GM23338 (cell line): ENCODE measurements at regions not wholly inside any gene's neighbourhood (a gene's known extent, or its start where the extent isn't known, plus 50 kb on each side); places are given as distances from the start of the nearest gene placed in this dataset.

Experiments
- ATAC-seq: fragments of 200-7000 bp; cut with Tn5 transposase; 3 replicates; pipeline ENCODE4 v1.9.1; 2020
- DNase-seq: peaks from one replicate; pipeline ENCODE4 v3.0.0-alpha.2; 2015; ENCODE audit warnings: low spot score
- H2AFZ ChIP-seq: fragments of 200-600 bp; sonication (generic); 2 replicates; pipeline ENCODE4 v1.8.0; 2016; ENCODE audit warnings: antibody characterized with exemption, mild to moderate bottlenecking, moderate library complexity
- H3F3A ChIP-seq: fragments of 200-600 bp; sonication (generic); replicated peaks from 2 replicates; pipeline ENCODE4 v1.8.0; 2017; ENCODE audit warnings: antibody characterized with exemption, mixed run types, low read depth
- H3K27ac ChIP-seq: fragments of 200-600 bp; sonication (generic); 2 replicates; pipeline ENCODE4 v1.6.1; 2016; ENCODE audit warnings: low read depth
- H3K27me3 ChIP-seq: fragments of 200-600 bp; sonication (generic); 2 replicates; pipeline ENCODE4 v1.8.0; 2016; ENCODE audit warnings: mild to moderate bottlenecking, mixed run types, moderate library complexity; ENCODE audit not compliant: insufficient read depth
- H3K36me3 ChIP-seq: fragments of 200-600 bp; sonication (generic); 2 replicates; pipeline ENCODE4 v1.8.0; 2016; ENCODE audit warnings: mild to moderate bottlenecking; ENCODE audit not compliant: insufficient read depth
- H3K4me1 ChIP-seq: fragments of 200-600 bp; sonication (generic); 2 replicates; pipeline ENCODE4 v1.8.0; 2016; ENCODE audit warnings: mild to moderate bottlenecking, moderate library complexity; ENCODE audit not compliant: insufficient read depth
- H3K4me2 ChIP-seq: fragments of 200-600 bp; sonication (generic); 2 replicates; pipeline ENCODE4 v1.7.1; 2017; ENCODE audit warnings: mixed run types
- H3K4me3 ChIP-seq: fragments of 200-600 bp; sonication (generic); 2 replicates; pipeline ENCODE4 v1.6.1; 2016; ENCODE audit warnings: mixed run types
- H3K79me2 ChIP-seq: fragments of 200-600 bp; sonication (generic); replicated peaks from 2 replicates; pipeline ENCODE4 v1.8.0; 2017; ENCODE audit warnings: mild to moderate bottlenecking; ENCODE audit not compliant: insufficient read depth
- H3K9me2 ChIP-seq: fragments of 200-600 bp; sonication (generic); 2 replicates; pipeline ENCODE4 v1.8.0; 2017; ENCODE audit not compliant: insufficient read depth
- H4K20me1 ChIP-seq: fragments of 200-600 bp; sonication (generic); replicated peaks from 2 replicates; pipeline ENCODE4 v1.8.0; 2017; ENCODE audit warnings: mild to moderate bottlenecking; ENCODE audit not compliant: insufficient read depth
- H3K27ac Mint-ChIP-seq: 2 replicates; pipeline ENCODE4 v1.8.0; 2020; ENCODE audit warnings: inconsistent platforms, mild to moderate bottlenecking, moderate library complexity, mixed read lengths
- H3K27me3 Mint-ChIP-seq: 3 replicates; pipeline ENCODE4 v1.8.0; 2022; ENCODE audit warnings: low read depth, mild to moderate bottlenecking, moderate library complexity, mixed read lengths, inconsistent platforms; ENCODE audit not compliant: insufficient read depth, poor library complexity
- H3K36me3 Mint-ChIP-seq: 3 replicates; pipeline ENCODE4 v1.8.0; 2021; ENCODE audit warnings: low read depth, mild to moderate bottlenecking, inconsistent platforms, moderate library complexity, mixed read lengths
- H3K4me1 Mint-ChIP-seq: 3 replicates; pipeline ENCODE4 v1.8.0; 2020; ENCODE audit warnings: mild to moderate bottlenecking, inconsistent platforms, mixed read lengths
- H3K4me3 Mint-ChIP-seq: 3 replicates; pipeline ENCODE4 v1.8.0; 2021; ENCODE audit warnings: moderate library complexity, mild to moderate bottlenecking, inconsistent platforms, mixed read lengths
- H3K9me3 Mint-ChIP-seq: 3 replicates; pipeline ENCODE4 v1.8.0; 2020; ENCODE audit warnings: moderate library complexity, mild to moderate bottlenecking, inconsistent platforms, mixed read lengths
- EZH2 ChIP-seq: fragments of 200-600 bp; sonication (generic); IDR thresholded peaks from one replicate; pipeline ENCODE4 v1.8.0; 2017; ENCODE audit warnings: antibody characterized with exemption, mild to moderate bottlenecking, low read depth; ENCODE audit not compliant: unreplicated experiment
- EZH2phosphoT487 ChIP-seq: fragments of 200-600 bp; sonication (generic); IDR thresholded peaks from one replicate; pipeline ENCODE4 v1.8.1; 2018; ENCODE audit warnings: antibody characterized with exemption; ENCODE audit not compliant: unreplicated experiment
- NANOG ChIP-seq: IDR thresholded peaks from 2 replicates; pipeline ENCODE4 v1.6.1; 2016; ENCODE audit warnings: antibody characterized with exemption, borderline replicate concordance
- POLR2AphosphoS5 ChIP-seq: IDR thresholded peaks from 2 replicates; pipeline ENCODE4 v1.6.1; 2016; ENCODE audit warnings: antibody characterized with exemption, low read depth
- STAT1 ChIP-seq: IDR thresholded peaks from one replicate; pipeline ENCODE4 v1.6.1; 2016; ENCODE audit warnings: antibody characterized with exemption; ENCODE audit not compliant: unreplicated experiment
- TF ChIP-seq, protein P1 (sequence below): fragments of 250-450 bp; sonication (Bioruptor Pico); IDR thresholded peaks from 2 replicates; pipeline ENCODE4 v1.5.0; 2020; ENCODE audit warnings: mild to moderate bottlenecking, moderate library complexity

DNA sequence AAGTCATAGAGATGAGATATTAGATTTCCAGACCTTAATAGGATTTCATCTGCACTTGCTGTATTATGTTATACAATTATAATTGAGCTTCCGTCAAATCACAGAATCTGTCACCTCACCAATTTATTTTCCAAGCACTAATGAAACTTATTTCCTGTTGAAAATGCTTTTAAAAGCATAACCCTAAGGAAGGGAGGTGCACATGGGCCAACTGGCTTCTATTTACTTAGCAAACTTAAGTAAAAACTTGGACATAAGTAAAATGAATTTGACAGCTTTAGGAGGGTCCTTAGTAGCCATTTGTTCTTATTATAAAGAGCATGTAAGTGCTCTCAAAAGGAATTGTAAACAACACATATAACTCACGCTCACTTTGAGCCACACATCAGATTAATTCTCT lies 462.2 kb upstream of the TMPO start (continued):
- TF ChIP-seq, protein P1, sequence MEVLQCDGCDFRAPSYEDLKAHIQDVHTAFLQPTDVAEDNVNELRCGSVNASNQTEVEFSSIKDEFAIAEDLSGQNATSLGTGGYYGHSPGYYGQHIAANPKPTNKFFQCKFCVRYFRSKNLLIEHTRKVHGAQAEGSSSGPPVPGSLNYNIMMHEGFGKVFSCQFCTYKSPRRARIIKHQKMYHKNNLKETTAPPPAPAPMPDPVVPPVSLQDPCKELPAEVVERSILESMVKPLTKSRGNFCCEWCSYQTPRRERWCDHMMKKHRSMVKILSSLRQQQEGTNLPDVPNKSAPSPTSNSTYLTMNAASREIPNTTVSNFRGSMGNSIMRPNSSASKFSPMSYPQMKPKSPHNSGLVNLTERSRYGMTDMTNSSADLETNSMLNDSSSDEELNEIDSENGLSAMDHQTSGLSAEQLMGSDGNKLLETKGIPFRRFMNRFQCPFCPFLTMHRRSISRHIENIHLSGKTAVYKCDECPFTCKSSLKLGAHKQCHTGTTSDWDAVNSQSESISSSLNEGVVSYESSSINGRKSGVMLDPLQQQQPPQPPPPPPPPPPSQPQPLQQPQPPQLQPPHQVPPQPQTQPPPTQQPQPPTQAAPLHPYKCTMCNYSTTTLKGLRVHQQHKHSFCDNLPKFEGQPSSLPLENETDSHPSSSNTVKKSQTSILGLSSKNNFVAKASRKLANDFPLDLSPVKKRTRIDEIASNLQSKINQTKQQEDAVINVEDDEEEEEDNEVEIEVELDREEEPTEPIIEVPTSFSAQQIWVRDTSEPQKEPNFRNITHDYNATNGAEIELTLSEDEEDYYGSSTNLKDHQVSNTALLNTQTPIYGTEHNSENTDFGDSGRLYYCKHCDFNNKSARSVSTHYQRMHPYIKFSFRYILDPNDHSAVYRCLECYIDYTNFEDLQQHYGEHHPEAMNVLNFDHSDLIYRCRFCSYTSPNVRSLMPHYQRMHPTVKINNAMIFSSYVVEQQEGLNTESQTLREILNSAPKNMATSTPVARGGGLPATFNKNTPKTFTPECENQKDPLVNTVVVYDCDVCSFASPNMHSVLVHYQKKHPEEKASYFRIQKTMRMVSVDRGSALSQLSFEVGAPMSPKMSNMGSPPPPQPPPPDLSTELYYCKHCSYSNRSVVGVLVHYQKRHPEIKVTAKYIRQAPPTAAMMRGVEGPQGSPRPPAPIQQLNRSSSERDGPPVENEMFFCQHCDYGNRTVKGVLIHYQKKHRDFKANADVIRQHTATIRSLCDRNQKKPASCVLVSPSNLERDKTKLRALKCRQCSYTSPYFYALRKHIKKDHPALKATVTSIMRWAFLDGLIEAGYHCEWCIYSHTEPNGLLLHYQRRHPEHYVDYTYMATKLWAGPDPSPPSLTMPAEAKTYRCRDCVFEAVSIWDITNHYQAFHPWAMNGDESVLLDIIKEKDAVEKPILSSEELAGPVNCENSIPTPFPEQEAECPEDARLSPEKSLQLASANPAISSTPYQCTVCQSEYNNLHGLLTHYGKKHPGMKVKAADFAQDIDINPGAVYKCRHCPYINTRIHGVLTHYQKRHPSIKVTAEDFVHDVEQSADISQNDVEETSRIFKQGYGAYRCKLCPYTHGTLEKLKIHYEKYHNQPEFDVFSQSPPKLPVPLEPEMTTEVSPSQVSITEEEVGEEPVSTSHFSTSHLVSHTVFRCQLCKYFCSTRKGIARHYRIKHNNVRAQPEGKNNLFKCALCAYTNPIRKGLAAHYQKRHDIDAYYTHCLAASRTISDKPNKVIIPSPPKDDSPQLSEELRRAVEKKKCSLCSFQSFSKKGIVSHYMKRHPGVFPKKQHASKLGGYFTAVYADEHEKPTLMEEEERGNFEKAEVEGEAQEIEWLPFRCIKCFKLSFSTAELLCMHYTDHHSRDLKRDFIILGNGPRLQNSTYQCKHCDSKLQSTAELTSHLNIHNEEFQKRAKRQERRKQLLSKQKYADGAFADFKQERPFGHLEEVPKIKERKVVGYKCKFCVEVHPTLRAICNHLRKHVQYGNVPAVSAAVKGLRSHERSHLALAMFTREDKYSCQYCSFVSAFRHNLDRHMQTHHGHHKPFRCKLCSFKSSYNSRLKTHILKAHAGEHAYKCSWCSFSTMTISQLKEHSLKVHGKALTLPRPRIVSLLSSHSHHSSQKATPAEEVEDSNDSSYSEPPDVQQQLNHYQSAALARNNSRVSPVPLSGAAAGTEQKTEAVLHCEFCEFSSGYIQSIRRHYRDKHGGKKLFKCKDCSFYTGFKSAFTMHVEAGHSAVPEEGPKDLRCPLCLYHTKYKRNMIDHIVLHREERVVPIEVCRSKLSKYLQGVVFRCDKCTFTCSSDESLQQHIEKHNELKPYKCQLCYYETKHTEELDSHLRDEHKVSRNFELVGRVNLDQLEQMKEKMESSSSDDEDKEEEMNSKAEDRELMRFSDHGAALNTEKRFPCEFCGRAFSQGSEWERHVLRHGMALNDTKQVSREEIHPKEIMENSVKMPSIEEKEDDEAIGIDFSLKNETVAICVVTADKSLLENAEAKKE (CRISPR knock-in tag): no peak
- TF ChIP-seq POLR2AphosphoS5: no peak

DNA sequence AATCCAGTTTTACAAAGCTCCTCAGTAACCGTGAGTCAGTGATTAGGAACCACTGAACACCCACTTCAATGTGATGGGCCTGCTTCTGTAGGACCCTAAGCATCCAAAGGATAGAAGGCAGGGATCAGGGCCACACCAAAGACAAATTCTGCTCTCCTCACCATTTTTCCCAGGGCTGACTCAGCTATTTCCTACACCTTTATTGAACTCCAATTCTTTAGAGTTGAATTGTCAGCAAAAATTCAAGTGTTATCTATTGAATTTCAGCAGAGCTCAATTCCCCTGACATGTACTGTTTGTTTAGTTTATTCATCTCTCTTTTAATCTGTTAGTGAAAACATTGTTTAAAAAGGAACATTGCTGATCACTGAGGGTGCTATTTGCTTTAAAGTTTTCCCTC lies 457.7 kb upstream of the TMPO start:
- Histone ChIP-seq H3F3A (no peaks in the 10 kb centered on the region), H2AFZ (peak overlapping the region; percentile 56; the same call in 1 of the 2 replicates)
- no peak for ATAC-seq
- TF ChIP-seq NANOG: no peak
- TF ChIP-seq EZH2: no peak
- no peak for TF ChIP-seq STAT1
- no peak for TF ChIP-seq EZH2phosphoT487
- TF ChIP-seq, protein P1 (CRISPR knock-in tag): no peak

More for the DNA sequence above, 457.7 kb upstream of the TMPO start:
- H3K4me1 ChIP-seq: peaks cover 19% of the 10 kb centered on the region; the same call in 1 of the 2 replicates
- peaks cover 9% of the 10 kb centered on the region; the same call in 1 of the 3 replicates for H3K4me1 Mint-ChIP-seq
- no peak overlapping the region for H3K27ac ChIP-seq
- no peaks in the 10 kb centered on the region for H3K79me2 ChIP-seq
- no peaks in the 10 kb centered on the region for H3K27me3 Mint-ChIP-seq
- H3K9me2 ChIP-seq: peaks cover 5% of the 10 kb centered on the region
- H3K4me3 Mint-ChIP-seq: no peak overlapping the region
- peak overlapping the region; percentile 24; the same call in 1 of the 2 replicates for H3K27ac Mint-ChIP-seq
- DNase-seq: no peak
- peak overlapping the region; percentile 39; the same call in 1 of the 2 replicates for H3K4me2 ChIP-seq
- no peaks in the 10 kb centered on the region for H3K36me3 ChIP-seq
- H3K36me3 Mint-ChIP-seq: no peaks in the 10 kb centered on the region
- H3K9me3 Mint-ChIP-seq: no peaks in the 10 kb centered on the region
- no peaks in the 10 kb centered on the region for H4K20me1 ChIP-seq
- no peaks in the 10 kb centered on the region for H3K27me3 ChIP-seq
- H3K4me3 ChIP-seq: no peak overlapping the region
